ENCODE measurements at regions not wholly inside any gene's neighbourhood (a gene's known extent, or its start where the extent isn't known, plus 50 kb on each side); places are given as distances from the start of the nearest gene placed in this dataset.

DNA sequence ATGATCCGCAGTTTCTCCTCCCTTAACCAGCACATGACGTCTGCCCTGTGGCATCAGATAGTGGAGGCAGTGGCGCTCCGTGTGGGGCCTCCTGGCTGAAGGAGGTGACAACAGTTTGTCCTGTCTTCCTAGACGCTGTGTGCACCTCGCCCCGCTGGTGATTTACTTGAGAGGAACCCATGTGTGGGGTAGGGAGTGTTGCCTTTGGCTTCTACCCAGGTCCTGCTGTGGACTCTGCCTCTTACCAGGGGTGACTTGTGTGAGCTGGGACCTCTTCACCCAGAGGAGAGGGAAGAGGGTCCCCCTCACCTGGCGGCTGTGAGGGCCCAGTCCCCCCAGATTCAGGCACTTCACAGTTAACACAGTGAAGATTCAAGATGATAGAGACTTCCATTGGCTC lies 77.6 kb downstream of the TMEM18 start:
- TF ChIP-seq EZH2 (IDR thresholded peaks at IDR 0.05; ENCODE audit: low read depth): no peak
- TF ChIP-seq CTCF (conservative IDR thresholded peaks at IDR 0.05): no peak
